H9 (cell line): ENCODE measurements at regions not wholly inside any gene's neighbourhood (a gene's known extent, or its start where the extent isn't known, plus 50 kb on each side); places are given as distances from the start of the nearest gene placed in this dataset.

ENCODE experiments used
- DNase-seq: peaks from one replicate; pipeline ENCODE4 v3.0.0-alpha.2; 2017
- H2AFZ ChIP-seq: one replicate; pipeline ENCODE4 v1.6.1; 2013; ENCODE audit warnings: mild to moderate bottlenecking, low read length, control low read depth, moderate library complexity
- H2AK5ac ChIP-seq: 2 replicates; pipeline ENCODE4 v1.6.1; 2013; ENCODE audit warnings: low read length, control low read depth, mixed read lengths; ENCODE audit not compliant: insufficient read length
- H2BK120ac ChIP-seq: one replicate; pipeline ENCODE4 v1.6.1; 2013; ENCODE audit warnings: low read depth, mild to moderate bottlenecking, low read length, control low read depth, inconsistent platforms; ENCODE audit not compliant: poor library complexity, severe bottlenecking
- H2BK12ac ChIP-seq: 2 replicates; pipeline ENCODE4 v1.6.1; 2013; ENCODE audit warnings: low read length, control low read depth, mixed read lengths, low read depth; ENCODE audit not compliant: insufficient read length
- H2BK15ac ChIP-seq: 2 replicates; pipeline ENCODE4 v1.6.1; 2013; ENCODE audit warnings: low read depth, low read length, control low read depth
- H2BK20ac ChIP-seq: one replicate; pipeline ENCODE4 v1.6.1; 2013; ENCODE audit warnings: low read depth, mild to moderate bottlenecking, low read length, control low read depth, inconsistent platforms; ENCODE audit not compliant: poor library complexity, severe bottlenecking
- H2BK5ac ChIP-seq: 2 replicates; pipeline ENCODE4 v1.6.1; 2013; ENCODE audit warnings: low read length, control low read depth, mixed read lengths; ENCODE audit not compliant: insufficient read length
- H3K14ac ChIP-seq: 2 replicates; pipeline ENCODE4 v1.6.1; 2013; ENCODE audit warnings: low read length, control low read depth; ENCODE audit not compliant: insufficient read depth
- H3K18ac ChIP-seq: 2 replicates; pipeline ENCODE4 v1.6.1; 2013; ENCODE audit warnings: low read depth, mild to moderate bottlenecking, mixed read lengths, low read length, control low read depth; ENCODE audit not compliant: insufficient read length
- H3K23ac ChIP-seq: 2 replicates; pipeline ENCODE4 v1.6.1; 2013; ENCODE audit warnings: low read length, control low read depth, mixed read lengths, low read depth; ENCODE audit not compliant: insufficient read length
- H3K23me2 ChIP-seq: 2 replicates; pipeline ENCODE4 v1.6.1; 2013; ENCODE audit warnings: low read depth, mild to moderate bottlenecking, mixed read lengths, low read length, control low read depth; ENCODE audit not compliant: insufficient read length, poor library complexity, severe bottlenecking
- H3K27ac ChIP-seq: 2 replicates; pipeline ENCODE4 v1.5.1; 2013; ENCODE audit warnings: low read length, control low read depth, mixed read lengths, low read depth; ENCODE audit not compliant: insufficient read length
- H3K27me3 ChIP-seq: 2 replicates; pipeline ENCODE4 v1.6.1; 2013; ENCODE audit warnings: low read length, control low read depth, inconsistent platforms; ENCODE audit not compliant: insufficient read depth
- H3K4ac ChIP-seq: 2 replicates; pipeline ENCODE4 v1.6.1; 2013; ENCODE audit warnings: low read depth, mild to moderate bottlenecking, control low read depth, inconsistent platforms, low read length, moderate library complexity
- H3K4me1 ChIP-seq: 2 replicates; pipeline ENCODE4 v1.6.1; 2013; ENCODE audit warnings: low read length, control low read depth, inconsistent platforms; ENCODE audit not compliant: insufficient read depth
- H3K4me2 ChIP-seq: 2 replicates; pipeline ENCODE4 v1.6.1; 2013; ENCODE audit warnings: low read length, control low read depth, mixed read lengths; ENCODE audit not compliant: insufficient read length, insufficient read depth
- H3K56ac ChIP-seq: 2 replicates; pipeline ENCODE4 v1.6.1; 2013; ENCODE audit warnings: low read depth, mild to moderate bottlenecking, mixed read lengths, low read length, control low read depth; ENCODE audit not compliant: insufficient read length
- H3K79me1 ChIP-seq: 2 replicates; pipeline ENCODE4 v1.6.1; 2013; ENCODE audit warnings: low read depth, mild to moderate bottlenecking, moderate library complexity, low read length, control low read depth, inconsistent platforms; ENCODE audit not compliant: insufficient read depth, poor library complexity, severe bottlenecking
- H3K79me2 ChIP-seq: 2 replicates; pipeline ENCODE4 v1.6.1; 2013; ENCODE audit warnings: low read length, control low read depth, inconsistent platforms; ENCODE audit not compliant: insufficient read depth
- H3K9ac ChIP-seq: 2 replicates; pipeline ENCODE4 v1.6.1; 2013; ENCODE audit warnings: low read length, control low read depth, mixed read lengths; ENCODE audit not compliant: insufficient read length; ENCODE audit errors: extremely low read depth
- H3K9me3 ChIP-seq: one replicate; pipeline ENCODE4 v1.6.1; 2013; ENCODE audit warnings: low read depth, low read length, inconsistent platforms; ENCODE audit not compliant: control insufficient read depth
- H3T11ph ChIP-seq: one replicate; pipeline ENCODE4 v1.6.1; 2013; ENCODE audit warnings: mild to moderate bottlenecking, low read length, control low read depth, inconsistent platforms
- H4K20me1 ChIP-seq: one replicate; pipeline ENCODE4 v1.6.1; 2013; ENCODE audit not compliant: control insufficient read depth, insufficient read length, insufficient read depth
- H4K5ac ChIP-seq: 2 replicates; pipeline ENCODE4 v1.6.1; 2013; ENCODE audit warnings: low read depth, mild to moderate bottlenecking, mixed read lengths, low read length, control low read depth; ENCODE audit not compliant: insufficient read length
- H4K8ac ChIP-seq: replicated peaks from 2 replicates; pipeline ENCODE4 v1.6.1; 2013; ENCODE audit warnings: low read length, control low read depth, mixed read lengths, low read depth; ENCODE audit not compliant: insufficient read length
- H4K91ac ChIP-seq: 2 replicates; pipeline ENCODE4 v1.6.1; 2013; ENCODE audit warnings: low read depth, mild to moderate bottlenecking, moderate library complexity, mixed read lengths, low read length, control low read depth; ENCODE audit not compliant: insufficient read length
- H3K27ac Mint-ChIP-seq, 3 experiments: 2 replicates in 2 of 3; 3 replicates in 1 of 3; pipeline ENCODE4 v1.8.0; 2020 to 2021; ENCODE audit warnings: mixed read lengths in 3 of 3, mild to moderate bottlenecking in 1 of 3, moderate library complexity in 1 of 3
- H3K27me3 Mint-ChIP-seq: 2 replicates; pipeline ENCODE4 v1.8.0; 2021; ENCODE audit warnings: low read depth, mild to moderate bottlenecking, moderate library complexity, mixed read lengths
- H3K36me3 Mint-ChIP-seq, 3 experiments: 2 replicates in 2 of 3; 3 replicates in 1 of 3; pipeline ENCODE4 v1.8.0; 2020 to 2021; ENCODE audit warnings: low read depth in 3 of 3, mixed read lengths in 3 of 3; ENCODE audit not compliant: insufficient read depth in 1 of 3
- H3K4me1 Mint-ChIP-seq, 2 experiments: 2 replicates each; pipeline ENCODE4 v1.8.0; 2020; ENCODE audit warnings: mixed read lengths in 2 of 2
- H3K4me3 Mint-ChIP-seq, 2 experiments: 2 replicates in 1 of 2; 3 replicates in 1 of 2; pipeline ENCODE4 v1.8.0; 2020 to 2021; ENCODE audit warnings: mild to moderate bottlenecking in 2 of 2, mixed read lengths in 2 of 2, moderate library complexity in 1 of 2
- H3K9me3 Mint-ChIP-seq, 2 experiments: 2 replicates in 1 of 2; 3 replicates in 1 of 2; pipeline ENCODE4 v1.8.0; 2020; ENCODE audit warnings: mild to moderate bottlenecking in 2 of 2, mixed read lengths in 2 of 2, moderate library complexity in 1 of 2
- WGBS: extraction: QIAGEN DNeasy Blood & Tissue Kit; methylation state at CpG from one replicate; pipeline ENCODE4 v1.1.7; 2013; ENCODE audit warnings: missing lambda C conversion rate, low lambda C conversion rate, mixed read lengths; ENCODE audit not compliant: insufficient read length; ENCODE audit errors: extremely low coverage; 5-methylcytosine and 5-hydroxymethylcytosine counted together
- TF ChIP-seq, protein P1 (sequence below): fragments of 200-600 bp; sonication (generic); conservative IDR thresholded peaks from 3 replicates; pipeline ENCODE4 v1.8.0; 2021; ENCODE audit warnings: antibody characterized with exemption, mild to moderate bottlenecking

DNA sequence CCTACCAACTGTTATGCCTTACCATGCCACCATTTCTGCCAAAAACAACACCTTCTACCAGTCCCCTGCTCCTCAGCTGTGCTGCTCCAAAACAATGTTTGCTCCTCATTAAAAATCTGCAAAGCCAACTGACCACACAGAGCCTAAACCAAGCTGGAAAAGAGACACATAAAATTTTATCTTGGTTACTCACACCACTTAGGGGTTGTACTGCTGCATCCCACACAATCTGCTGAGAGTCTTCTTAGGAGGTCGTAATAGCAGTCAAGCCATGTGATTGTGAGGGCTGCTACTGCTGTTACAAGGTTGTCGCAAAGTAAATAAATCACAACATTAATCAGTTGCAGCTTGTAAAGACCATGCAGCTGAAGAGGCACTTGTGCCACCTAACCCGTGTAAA is 607.4 kb upstream of the FAM241A start:
- H2BK5ac ChIP-seq: no peak overlapping the region
- H3K9me3 ChIP-seq: no peaks in the 10 kb centered on the region
- TF ChIP-seq, protein P1, sequence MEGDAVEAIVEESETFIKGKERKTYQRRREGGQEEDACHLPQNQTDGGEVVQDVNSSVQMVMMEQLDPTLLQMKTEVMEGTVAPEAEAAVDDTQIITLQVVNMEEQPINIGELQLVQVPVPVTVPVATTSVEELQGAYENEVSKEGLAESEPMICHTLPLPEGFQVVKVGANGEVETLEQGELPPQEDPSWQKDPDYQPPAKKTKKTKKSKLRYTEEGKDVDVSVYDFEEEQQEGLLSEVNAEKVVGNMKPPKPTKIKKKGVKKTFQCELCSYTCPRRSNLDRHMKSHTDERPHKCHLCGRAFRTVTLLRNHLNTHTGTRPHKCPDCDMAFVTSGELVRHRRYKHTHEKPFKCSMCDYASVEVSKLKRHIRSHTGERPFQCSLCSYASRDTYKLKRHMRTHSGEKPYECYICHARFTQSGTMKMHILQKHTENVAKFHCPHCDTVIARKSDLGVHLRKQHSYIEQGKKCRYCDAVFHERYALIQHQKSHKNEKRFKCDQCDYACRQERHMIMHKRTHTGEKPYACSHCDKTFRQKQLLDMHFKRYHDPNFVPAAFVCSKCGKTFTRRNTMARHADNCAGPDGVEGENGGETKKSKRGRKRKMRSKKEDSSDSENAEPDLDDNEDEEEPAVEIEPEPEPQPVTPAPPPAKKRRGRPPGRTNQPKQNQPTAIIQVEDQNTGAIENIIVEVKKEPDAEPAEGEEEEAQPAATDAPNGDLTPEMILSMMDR: no peak
- H3K9me3 Mint-ChIP-seq: no peaks in the 10 kb centered on the region
- no peak overlapping the region for H4K91ac ChIP-seq
- H3K4me1 Mint-ChIP-seq: peaks cover 5 to 8% of the 10 kb centered on the region in 2 experiments; a peak in 2 of 4 replicates
- H3K4me1 ChIP-seq: peaks cover 3% of the 10 kb centered on the region; the same call in 1 of the 2 replicates
- H2BK12ac ChIP-seq: no peak overlapping the region
- no peak overlapping the region for H4K8ac ChIP-seq
- no CpG with 5 or more reads among the region's 3 CpGs for WGBS
- H3K27me3 Mint-ChIP-seq: peaks cover 1% of the 10 kb centered on the region; the same call in 1 of the 2 replicates
- no peaks in the 10 kb centered on the region for H3K79me1 ChIP-seq
- no peak overlapping the region for H2BK120ac ChIP-seq
- no peak overlapping the region for H3K23ac ChIP-seq
- H3K27ac Mint-ChIP-seq: peak overlapping the region in 1 of 3 experiments; percentile 11; a peak in 2 of 7 replicates
- DNase-seq: no peak
- H3K79me2 ChIP-seq: no peaks in the 10 kb centered on the region
- no peak overlapping the region for H3K18ac ChIP-seq
- H3K4me2 ChIP-seq: no peak overlapping the region
- H2AFZ ChIP-seq: peak overlapping the region; percentile 6
- no peak overlapping the region for H3K27ac ChIP-seq
- no peak overlapping the region for H3K14ac ChIP-seq
- H3K36me3 Mint-ChIP-seq: no peaks in the 10 kb centered on the region
- H3K4me3 Mint-ChIP-seq: no peak overlapping the region
- no peak overlapping the region for H3K56ac ChIP-seq
- H3K27me3 ChIP-seq: no peaks in the 10 kb centered on the region
- H4K5ac ChIP-seq: no peak overlapping the region
- H2BK20ac ChIP-seq: no peak overlapping the region
- H3K9ac ChIP-seq: no peak overlapping the region
- no peak overlapping the region for H2AK5ac ChIP-seq
- H3K4ac ChIP-seq: no peak overlapping the region
- H2BK15ac ChIP-seq: no peak overlapping the region
- no peaks in the 10 kb centered on the region for H3K23me2 ChIP-seq
- H4K20me1 ChIP-seq: no peaks in the 10 kb centered on the region
- no peak overlapping the region for H3T11ph ChIP-seq
